RPMI8226 (cell line): ENCODE measurements at regions not wholly inside any gene's neighbourhood (a gene's known extent, or its start where the extent isn't known, plus 50 kb on each side); places are given as distances from the start of the nearest gene placed in this dataset.

Experiments
- DNase-seq: peaks from one replicate; pipeline ENCODE4 v3.0.0-alpha.2; 2015

DNA sequence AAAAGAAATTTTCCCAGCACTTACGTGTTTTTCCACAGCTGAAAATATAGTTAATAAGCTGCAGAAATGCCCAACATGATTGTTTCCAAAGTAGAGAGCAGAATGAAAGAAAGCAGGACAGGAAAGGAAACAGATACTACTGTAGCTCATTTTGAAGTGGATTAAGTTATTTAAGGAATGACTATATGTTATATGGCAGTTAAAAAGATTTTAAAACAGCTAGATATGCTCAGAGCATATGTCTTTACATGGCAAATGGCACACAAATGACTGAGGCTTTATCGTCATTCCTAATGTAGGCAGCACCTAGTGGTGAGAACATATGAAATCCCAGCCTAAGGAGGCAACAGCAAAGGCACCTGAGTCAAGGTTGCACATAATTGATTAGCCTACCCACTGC lies 106.6 kb upstream of the SEMA6D start:
- no peak for DNase-seq

DNA sequence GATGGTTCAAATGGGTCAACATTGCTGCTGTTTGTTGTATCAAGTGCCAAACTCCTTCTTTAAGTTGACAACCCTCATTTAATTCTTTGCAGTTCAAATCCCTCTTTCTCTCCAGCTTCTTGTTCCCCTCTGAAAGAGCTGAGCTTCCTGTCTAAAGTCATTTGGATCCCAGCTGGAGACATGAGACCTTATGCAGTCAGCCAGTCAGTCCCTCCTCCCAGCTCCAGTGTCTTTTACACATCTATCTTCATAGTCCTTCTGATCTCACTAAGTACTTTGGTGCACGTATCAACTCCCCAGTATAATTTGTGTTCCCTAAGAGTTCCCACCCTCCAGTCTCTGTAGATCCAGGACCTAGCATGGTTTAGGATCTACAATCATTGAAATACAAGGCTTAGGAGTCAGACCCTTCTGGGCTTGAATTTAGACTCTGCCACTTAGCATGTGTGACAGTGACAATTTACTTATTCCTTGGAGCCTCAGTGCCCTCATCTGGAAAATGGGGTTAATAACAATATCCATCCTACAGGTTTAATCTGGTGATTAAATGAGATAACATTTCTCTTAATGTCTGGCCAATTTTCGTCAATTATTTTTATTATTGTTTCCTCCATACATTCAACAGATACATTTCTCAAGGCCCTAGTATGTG lies 102.8 kb upstream of the SEMA6D start:
- no peak for DNase-seq

DNA sequence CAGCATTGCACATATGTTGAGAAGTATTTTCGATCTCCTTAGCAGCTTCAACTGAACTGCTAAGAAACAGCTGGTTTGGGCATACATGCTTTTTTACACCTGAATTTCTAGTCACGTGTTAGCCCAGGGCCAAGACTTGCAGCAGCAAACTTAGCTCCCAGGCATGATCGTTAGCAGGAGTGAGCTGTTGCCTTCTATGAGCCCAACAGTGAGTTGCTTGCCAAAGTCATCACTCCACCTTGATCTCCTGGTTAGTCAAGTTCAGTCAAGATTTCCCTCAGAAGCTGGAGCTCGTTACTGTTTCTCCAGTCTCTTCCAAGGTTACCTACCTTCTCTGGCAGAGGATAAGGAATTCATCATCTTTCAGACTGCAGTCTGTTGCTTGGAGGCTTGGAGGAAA lies 100.4 kb upstream of the SEMA6D start:
- DNase-seq = no peak

DNA sequence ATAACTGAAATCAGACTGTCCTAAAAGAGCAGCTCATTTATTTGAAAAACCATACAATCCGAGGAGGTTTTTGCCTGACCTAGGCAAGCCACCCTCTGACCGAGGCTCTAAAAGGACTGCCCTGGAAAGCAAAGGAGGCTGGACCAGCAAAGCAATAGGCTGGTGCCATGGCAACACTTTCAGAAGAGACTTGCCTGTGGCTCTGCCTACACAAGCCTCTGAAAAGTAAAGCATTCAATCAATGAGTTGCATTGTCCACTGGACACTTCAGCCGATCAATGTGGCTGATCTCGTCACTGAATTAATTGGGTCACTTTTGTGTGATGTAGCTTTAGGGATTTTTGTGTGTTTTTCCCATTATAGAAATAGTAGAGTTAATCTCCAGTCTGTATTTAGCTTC lies 99.1 kb upstream of the SEMA6D start:
- no peak for DNase-seq

DNA sequence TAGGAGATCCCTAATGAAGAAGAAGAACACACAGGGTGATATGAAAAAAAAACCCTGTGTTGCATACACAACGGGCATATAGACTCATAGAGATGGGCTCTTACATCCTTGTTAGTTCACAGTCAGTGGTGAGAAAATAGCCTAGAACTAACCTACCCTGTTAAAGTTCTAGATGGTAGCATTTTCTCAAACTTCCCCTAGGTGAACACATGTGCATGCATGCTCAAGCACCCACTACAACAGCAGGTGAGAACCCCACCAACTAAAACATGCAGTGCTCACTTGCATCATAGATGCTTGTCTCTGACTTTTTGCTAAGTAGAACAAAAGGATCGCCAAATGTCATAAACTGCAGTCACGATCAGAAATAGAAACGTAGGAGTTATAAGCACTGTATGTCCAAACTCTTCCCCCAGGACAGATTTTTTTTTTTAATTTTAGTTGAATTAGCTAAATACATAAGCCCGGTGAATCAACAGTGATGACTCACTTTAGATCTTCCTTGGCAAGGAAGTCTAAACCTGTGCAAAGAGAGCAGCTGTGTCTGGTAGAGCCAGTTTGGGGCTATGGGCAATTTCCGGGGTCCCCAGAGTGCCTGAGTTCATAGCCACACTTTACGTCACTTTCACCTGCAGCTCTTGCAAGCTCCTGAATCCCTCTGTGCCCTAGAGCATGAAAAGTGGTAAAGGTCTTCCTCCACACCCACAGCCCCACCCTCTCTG lies 96.2 kb upstream of the SEMA6D start:
- peak; percentile 16 for DNase-seq

DNA sequence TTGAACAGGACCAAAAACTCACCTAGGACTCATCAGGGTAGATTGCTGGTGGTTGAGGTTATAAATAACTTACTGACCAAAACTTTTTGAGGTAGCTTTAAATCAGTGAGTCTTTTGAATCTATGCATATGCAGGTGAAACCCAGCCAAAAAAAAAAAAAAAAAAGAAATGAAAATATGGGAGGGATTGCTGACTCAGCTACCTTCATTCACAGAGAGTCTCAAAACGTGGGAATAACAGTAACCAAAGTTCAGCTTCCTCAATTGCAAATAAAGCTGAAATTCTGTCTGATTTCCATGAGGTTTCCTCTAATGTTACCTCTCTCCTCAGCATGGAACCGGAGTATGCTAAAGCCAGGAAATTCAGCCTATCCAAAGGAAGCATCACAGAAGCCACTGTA lies 95.2 kb upstream of the SEMA6D start:
- DNase-seq = no peak

DNA sequence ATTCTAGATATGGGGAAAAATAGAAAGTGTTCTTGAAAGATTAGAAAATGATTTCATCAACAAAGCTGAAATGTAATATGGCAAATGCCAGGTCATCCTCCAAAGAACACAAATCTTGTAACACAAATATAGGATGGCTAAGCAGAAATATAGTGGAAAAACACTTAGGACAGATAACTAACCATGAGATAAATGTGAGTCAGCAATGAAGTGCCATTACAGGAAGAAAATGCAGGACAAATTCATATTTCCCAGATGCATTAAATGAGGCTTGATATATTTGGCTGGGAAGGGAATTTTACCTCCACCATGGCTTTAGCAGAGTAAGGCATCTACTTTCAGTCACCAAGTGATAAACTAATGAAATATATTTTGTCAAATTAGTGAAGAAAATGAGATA lies 92.8 kb upstream of the SEMA6D start:
- DNase-seq = no peak

DNA sequence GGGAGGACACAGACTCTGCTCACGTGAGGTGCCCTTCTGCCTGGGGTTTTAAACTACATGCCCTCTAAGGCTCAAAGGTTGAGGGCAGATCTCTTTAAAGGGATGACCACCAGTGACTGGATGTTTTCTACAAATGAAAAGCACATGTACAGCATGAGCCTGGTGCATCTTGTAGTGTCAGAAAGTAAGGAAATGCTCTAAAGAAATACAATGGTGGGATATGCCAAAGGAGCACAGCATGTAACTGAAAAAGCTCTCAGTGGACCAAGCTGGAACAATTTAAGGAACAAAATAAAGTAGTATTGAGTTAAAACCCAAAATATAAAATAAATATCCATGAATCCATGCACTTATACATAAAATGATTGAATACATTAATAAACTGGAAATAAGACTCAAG lies 78.3 kb upstream of the SEMA6D start:
- no peak for DNase-seq

DNA sequence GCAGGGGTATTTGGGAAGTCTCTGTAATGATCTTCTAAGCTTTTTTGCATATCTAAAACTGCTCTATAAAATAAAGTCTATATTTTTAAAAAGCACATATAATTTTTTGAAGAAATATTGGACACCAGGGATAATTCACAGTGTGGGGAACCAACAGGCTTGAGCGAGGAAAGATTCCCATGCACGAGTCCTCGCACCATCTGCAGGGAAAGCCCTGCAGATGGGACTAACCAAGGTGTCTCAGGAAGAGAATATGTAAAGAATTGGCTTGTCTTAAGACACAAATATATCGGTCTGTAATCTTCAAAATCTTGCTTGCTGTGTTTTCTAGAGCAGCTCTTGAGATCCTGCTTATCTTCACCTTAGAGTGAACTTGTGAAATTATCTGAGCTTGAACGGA lies 77.2 kb upstream of the SEMA6D start:
- DNase-seq = no peak

DNA sequence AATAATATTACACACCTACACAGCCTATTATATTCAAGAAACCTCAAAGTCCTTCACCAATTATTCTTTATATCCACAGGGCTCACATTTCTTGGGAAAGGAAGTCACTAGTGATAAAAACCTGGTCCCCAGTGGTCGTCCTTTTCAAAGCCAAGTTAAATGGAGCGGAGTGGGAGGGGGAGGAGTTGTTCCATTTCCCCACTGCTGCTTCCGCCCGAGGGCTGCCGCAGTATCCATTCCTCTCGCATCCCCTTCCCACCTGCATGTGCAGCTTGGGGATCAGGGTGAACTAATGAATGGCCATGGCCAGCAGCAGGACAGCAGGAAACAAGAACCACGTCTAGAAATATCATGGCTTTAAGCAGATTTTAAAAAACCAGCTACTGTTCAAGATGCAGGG lies 76.4 kb upstream of the SEMA6D start:
- DNase-seq = no peak

DNA sequence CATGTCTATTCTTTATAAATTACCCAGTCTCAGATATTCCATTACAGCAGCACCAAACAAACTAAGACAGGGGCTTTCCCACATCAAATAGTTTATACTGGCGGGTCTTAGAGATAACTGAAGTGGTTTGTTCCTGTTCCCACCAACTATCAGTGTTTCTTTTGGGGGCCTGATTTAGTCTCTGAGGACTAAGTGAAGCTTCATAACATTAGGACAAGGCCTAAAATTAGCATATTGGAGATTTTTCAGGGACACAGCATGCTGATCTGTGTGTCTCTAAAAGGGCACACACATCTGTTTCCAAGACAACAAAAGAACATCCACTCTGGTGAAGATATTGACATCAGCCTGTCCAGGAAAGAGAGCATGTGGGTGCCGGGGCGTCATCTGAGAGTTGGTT lies 72.6 kb upstream of the SEMA6D start:
- DNase-seq = no peak

DNA sequence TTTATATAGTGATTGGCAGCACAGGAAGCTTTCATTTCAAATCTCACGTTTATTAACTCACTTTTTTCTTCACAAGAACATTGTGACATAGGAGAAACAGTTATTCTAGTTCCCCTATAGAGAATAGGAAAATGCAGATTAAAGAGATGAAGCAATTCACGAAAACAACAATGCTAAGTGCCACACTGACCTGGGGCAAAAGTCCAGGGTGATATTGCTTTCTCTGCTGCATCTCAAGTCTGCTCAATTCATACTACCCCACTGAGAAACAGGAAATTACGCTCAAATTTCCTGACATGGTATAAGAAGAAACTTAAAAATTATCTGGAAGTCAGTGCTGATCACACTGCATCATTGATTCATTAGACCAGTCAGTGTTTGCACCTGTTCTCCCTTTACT lies 66.7 kb upstream of the SEMA6D start:
- no peak for DNase-seq

DNA sequence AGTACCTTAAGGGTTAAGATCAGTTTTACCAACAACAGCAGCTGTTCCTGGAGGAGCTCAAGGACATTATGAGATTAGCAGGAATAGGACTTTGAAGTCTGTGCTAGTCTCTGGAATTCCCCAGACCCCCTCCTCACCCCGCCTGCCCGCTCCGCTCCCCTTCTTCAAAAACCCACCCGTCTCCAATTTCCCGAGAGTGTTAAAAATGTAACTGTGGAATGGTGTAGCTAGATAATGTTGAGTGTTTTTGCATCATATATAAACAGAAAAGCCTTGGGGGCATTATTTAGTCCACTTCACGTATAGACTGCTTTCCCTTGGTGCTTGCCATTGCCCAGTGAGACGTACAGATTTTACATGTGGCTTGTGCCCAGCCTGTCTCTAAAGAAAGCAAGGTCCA lies 65.0 kb upstream of the SEMA6D start:
- DNase-seq = no peak

DNA sequence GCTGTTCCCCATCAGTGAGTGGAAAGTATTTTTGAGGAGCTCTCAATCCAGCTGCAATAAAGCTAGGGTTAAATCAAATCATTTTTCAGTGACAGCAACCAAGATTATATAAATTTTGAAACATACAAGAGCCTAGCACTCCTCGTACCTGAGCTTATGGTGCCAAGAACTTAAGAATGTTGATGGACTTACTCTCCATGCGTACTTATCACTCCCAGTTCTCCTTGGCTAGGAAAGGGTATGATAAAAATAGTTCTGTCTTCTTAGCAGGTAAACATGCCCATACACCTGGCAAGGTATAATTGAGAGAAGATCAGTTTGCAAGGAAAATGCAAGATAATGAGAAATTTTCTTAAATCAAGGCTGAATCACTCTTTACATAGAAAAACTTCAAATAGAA lies 64.5 kb upstream of the SEMA6D start:
- no peak for DNase-seq

DNA sequence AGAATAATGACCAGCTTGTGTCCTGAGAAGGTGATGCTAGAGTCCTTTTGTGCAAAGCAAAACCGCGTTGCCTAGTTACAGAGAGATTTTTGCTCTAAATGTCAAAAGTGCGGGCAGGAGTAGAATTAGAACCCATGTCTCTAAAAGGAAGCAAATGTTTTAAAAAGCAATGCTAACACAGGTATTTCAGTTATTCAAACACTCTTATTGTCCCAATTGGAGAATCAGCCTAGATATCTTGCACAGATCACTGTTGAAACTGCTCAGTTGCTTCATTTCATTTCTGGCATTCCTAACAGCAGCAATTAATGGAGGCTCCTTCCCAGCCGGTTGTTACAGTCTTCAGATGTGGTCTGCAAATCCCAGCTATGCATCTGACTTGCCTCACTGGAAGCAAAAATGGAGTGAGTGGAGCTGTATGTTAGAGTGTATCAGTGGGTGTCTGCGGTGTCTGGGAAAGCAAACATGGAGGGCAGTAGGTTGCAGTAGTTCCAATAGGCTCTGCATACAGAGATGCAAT lies 55.6 kb upstream of the SEMA6D start:
- DNase-seq = no peak

DNA sequence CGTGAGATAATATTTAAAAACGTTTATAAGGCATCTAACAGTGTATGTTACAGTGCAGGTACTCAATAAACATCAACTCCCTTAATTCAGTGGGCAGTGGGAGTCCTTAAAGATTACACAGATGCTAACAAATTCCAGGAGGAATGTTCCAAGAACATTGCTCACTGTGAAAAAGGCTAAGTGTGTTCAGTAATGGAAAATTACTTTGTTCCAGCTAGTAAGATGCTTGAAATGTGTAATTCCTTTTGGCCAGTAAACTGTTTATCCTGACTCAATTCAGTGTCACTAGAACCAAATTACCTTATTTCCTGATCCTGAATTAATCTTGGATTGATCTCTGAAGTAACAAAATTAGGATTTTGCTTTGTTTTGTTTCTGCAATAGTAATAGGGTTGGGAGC lies 54.2 kb upstream of the SEMA6D start:
- DNase-seq = no peak
